HG02973 (cell line): ENCODE measurements at regions not wholly inside any gene's neighbourhood (a gene's known extent, or its start where the extent isn't known, plus 50 kb on each side); places are given as distances from the start of the nearest gene placed in this dataset.
"Not testable (repeated sequence)": the region's sequence is repeated elsewhere in the genome, so short reads cannot be mapped to it uniquely, and the experiment has no call there.

Source experiments
- ATAC-seq: cut with Tn5 transposase; IDR thresholded peaks from one replicate; pipeline ENCODE4 v1.9.1; 2021; ENCODE audit warnings: moderate library complexity; ENCODE audit not compliant: unreplicated experiment

DNA sequence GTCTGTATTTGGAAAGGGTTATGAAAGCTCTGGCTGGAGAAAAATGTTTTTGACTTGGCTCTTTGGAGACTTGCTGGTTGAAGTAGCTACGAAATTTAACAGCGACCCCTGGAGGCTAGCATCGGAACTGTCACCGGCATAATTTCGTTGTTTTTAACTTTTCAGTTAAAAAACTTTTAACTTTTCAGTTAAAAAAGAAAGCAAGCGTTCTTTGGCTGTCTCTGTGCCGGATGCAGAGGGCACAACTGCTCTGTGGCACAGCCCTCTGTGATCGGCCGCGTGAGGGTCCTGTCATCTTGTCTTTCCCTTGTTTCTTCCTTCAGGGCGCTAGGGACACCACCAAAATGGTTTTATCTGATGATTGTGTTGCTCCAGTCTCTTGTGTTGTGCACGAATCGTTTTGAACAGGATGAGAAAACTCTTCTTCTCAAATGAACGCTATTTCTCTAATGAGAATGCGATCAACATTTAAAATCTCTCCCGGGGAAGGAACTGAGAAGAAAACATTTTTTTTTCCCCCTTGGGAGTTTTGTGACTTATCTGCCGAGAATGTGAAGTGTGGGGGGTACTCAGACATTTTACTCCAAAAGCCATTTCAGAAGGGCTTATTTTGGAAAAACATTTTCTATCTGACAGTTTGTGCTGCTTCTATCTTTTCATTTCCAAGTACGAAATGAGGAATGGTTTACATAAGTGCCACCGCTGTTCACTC lies 57.1 kb downstream of the ADCYAP1 start:
- no peak for ATAC-seq

DNA sequence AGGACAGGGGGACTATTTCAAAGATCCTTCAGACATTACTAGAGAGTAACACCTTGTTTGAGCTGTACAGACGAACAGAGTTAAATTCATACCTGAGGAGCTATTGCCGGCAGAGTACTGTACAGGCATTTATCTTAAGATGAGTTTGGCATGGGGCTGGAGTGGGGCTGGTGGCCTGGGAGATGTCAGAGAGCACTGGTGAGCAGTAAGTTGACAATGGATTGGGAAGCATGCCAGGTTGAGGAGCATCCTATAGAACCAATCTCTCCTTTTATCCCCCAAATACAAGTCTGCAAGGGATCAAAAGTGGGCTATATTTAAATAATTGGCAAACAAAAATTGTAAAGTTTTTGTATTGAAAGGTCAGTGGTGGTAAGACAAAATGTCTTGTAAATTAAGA lies 58.6 kb downstream of the ADCYAP1 start:
- no peak for ATAC-seq

DNA sequence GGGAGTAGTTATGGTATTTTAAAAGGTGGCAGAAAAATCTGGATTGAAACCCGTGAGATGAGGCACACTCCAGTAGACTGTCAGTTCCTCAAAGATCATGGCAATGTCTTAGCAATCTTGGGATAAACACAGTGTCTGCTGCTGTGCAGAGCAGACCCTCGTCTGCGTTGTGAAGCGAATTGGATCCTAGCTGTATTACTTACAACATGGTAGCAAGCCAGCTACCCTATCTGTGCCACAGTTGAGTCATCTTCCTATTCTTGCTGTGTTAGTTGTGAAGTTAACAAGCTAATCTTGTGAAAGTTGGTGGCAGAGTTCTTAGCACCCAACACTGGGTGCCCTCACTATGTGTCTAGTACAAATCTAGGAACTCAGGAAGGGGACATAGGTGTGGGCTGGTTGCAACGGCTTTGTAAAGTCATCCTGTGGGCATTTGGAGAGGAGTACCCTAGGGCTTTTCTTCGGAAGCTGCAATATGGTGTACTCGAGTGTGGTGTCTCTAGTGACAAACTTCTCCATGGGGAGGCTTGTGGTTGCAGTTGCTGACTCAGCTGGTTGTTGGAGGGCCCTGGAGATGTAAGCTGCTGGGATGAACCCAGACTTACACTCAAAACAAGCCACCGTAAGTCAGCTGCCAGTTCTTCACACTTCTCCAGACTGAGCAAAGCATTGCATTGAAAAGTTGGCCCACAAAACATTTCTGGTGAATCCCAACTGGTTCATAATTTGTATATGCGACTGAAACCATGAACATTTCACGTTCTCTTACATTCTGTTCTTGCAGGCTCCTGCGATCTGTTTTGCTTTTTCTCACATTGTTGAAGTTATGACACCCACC lies 61.5 kb downstream of the ADCYAP1 start:
- no peak for ATAC-seq

DNA sequence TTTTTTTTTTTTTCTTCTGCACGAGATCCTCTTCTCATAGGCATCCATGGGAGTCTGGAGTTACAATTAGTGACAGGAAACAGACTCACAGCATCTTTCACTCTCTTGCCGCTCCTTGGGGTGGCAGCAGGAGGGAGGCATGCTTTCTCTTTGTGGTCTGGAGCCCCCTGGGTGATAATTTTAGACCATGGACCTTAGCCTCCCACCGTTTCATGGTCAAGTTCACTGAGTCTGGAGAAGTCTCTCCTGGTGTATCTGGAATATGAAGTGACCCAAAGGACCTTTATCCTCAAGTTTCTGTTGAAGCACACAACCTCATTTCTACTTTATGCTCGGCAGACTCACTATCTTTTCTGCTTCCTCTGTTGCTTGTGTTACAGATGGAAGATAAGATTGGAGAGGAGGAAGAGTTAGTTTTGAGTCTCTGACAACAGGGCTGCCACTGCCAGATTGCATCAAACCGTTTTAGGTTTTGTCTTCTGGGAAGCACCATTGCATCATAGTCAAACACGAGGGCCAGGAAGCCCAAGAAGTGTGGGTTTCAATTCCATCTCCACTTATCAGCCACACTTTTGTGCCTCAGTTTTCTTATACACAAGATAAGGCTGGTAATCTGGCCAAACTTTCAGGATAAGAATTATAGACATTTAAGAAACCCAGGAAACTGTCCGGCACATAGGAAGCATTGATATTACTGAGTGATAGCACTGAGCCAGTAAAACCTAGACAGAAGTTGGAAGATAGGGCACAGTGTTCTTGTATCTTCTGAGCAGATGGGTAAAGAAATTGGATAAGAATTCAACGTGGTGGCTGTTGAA lies 62.3 kb downstream of the ADCYAP1 start:
- ATAC-seq = no peak

DNA sequence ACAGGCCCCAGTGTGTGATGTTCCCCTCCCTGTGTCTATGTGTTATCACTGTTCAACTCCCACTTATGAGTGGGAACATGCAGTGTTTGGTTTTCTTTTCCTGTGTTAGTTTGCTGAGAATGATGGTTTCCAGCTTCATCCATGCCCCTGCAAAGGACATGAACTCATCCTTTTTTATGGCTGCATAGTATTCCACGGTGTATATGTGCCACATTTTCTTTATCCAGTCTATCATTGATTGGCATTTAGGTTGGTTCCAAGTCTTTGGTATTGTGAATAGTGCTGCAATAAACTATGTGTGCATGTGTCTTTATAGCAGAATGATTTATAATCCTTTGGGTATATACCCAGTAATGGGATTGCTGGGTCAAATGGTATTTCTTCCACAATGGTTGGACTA lies 64.2 kb downstream of the ADCYAP1 start:
- not testable (repeated sequence) for ATAC-seq

DNA sequence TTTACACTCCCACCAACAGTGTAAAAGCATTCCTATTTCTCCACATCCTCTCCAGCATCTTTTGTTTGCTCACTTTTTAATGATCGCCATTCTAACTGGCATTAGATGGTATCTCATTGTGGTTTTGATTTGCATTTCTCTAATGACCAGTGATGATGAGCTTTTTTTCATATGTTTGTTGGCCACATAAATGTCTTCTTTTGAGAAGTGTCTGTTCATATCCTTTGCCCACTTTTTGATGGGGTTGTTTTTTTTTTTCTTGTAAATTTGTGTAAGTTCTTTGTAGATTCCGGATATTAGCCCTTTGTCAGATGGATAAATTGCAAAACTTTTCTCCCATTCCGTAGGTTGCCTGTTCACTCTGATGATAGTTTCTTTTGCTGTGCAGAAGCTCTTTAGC lies 64.6 kb downstream of the ADCYAP1 start:
- not testable (repeated sequence) for ATAC-seq

DNA sequence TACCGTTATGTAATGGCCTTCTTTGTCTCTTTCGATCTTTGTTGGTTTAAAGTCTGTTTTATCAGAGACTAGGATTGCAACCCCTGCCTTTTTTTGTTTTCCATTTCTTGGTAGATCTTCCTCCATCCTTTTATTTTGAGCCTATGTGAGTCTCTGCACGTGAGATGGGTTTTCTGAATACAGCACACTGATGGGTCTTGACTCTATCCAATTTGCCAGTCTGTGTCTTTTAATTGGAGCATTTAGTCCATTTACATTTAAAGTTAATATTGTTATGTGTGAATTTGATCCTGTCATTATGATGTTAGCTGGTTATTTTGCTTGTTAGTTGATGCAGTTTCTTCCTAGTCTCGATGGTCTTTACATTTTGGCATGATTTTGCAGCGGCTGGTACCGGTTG lies 69.9 kb downstream of the ADCYAP1 start:
- not testable (repeated sequence) for ATAC-seq

DNA sequence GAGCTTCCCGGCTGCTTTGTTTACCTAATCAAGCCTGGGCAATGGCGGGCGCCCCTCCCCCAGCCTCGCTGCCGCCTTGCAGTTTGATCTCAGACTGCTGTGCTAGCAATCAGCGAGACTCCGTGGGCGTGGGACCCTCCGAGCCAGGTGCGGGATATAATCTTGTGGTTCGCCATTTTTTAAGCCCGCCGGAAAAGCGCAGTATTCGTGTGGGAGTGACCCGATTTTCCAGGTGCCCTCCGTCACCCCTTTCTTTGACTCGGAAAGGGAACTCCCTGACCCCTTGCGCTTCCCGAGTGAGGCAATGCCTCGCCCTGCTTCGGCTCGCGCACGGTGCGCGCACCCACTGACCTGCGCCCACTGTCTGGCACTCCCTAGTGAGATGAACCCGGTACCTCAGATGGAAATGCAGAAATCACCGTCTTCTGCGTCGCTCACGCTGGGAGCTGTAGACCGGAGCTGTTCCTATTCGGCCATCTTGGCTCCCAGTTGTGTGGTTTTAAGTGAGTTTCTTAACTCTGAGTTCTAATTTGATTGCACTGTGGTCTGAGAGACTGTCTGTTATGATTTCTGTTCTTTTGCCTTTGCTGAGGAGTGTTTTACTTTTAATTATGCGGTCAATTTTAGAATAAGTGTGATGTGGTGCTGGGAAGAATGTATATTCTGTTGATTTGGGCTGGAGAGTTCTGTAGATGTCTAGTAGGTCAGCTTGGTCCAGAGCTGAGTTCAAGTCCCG lies 71.9 kb downstream of the ADCYAP1 start:
- ATAC-seq = not testable (repeated sequence)

DNA sequence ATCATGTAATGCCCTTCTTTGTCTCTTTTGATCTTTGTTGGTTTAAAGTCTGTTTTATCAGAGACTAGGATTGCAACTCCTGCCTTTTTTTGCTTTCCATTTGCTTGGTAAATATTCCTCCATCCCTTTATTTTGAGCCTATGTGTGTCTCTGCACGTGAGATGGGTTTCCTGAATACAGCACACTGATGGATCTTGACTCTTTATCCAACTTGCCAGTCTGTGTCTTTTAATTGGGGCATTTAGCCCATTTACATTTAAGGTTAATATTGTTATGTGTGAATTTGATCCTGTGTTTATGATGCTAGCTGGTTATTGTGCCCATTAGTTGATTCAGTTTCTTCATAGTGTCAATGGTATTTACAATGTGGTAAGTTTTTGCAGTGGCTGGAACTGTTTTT lies 72.7 kb downstream of the ADCYAP1 start:
- not testable (repeated sequence) for ATAC-seq

DNA sequence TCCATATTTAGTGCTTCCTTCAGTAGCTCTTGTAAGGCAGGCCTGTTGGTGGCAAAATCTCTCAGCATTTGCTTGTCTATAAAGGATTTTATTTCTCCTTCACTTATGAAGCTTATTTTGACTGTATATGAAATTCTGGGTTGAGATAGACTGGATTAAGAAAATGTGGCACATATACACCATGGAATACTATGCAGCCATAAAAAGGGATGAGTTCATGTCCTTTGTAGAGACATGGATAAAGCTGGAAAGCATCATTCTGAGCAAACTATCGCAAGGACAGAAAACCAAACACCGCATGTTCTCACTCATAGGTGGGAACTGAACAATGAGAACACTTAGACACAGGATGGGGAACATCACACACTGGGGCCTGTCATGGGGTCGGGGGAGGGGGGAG lies 73.1 kb downstream of the ADCYAP1 start:
- ATAC-seq = not testable (repeated sequence)

DNA sequence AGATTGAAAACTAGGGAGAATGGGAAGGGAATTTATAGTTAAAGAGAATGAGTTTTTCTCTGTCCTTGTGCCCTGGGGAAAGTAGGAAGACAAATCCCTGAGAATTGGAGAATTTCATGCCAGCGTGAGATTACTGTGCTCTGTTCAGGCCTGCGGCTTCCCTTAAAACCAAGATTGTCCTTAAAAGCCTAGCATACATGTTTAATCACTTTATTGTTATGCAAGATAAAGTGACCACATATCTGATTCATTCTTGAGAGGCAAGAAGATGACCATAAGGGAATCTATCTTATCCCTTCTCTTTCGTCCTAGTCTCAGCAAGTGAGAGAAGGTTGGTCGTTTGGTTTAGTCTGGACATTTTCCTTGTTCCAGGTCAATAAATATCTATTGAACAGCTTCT lies 75.9 kb downstream of the ADCYAP1 start:
- ATAC-seq = no peak

DNA sequence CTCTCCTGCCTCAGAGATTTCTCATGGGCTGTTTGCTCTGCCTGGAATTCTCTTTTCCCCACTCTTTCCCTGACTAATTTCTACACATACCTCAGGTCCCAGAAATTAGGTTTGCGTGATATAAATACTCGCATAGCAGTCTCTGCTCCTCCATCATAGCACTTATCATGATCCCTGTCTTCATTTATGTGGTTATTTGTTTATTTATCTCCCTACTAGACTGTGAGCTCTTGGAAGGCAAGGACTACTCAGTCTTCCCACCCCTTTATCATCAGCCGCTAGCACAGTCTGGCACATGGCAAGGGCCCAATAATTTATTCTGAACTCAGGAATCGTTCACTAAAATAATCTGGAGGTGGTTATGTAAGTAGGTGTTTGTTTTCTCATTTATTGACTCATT lies 79.3 kb downstream of the ADCYAP1 start:
- no peak for ATAC-seq

DNA sequence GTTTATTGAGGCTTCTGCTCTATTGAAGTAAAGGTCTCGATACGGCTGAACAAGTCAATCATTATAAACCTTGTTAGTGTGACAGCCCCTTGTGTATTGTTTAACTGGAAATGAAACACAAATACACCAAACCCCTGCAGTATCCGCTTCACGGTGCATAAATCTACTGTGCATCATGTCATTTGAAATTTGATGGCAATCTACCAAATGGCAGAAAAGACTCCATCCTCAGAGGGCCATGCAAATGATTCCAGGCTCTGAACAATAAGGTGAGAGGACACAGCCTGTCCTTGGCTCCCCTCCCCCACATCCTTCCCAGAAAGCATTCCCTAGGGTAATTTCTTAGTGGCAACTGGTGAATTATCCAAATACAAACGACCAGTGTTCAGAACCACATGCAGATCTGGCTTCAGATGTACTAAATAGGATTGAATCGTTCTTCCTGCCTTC lies 80.6 kb downstream of the ADCYAP1 start:
- no peak for ATAC-seq

DNA sequence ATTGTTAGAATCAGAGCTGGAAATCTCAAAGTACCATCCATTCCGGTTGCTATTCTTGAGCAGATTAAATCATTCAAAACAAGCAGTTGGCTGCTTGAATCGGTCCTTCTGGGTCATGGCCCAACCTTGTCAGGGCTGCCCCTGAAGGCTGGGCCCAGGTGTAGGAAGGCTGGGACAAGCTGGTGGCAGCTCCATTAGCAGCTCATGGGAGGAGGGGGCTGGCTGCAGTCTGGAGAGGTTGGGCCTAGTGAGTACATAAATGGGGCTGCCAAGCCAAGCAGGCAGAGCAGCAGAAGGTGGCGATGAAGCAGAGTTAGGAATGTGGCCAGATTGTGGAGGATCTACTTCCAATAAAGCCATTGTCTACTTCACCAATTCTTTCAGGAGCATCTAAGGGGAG lies 81.4 kb downstream of the ADCYAP1 start:
- no peak for ATAC-seq

DNA sequence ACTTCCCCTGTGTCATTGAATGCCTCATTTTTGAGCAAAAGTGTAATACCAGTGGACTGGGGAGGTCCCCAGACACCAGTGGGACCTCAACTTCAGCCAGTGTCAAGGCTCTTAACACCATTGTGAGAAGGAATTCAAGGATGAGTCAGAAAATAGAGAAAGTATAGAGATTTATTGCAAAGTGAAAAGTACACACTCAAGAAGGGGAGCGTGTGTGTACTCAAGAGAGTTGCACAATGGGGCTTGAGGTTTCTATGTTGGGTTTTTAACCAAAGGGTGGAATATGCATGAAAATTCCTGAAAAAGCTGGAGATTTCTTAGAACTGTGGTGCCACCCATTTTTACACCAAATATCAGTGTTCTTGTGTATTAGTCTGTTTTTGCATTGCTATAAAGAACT lies 81.9 kb downstream of the ADCYAP1 start:
- ATAC-seq = no peak

DNA sequence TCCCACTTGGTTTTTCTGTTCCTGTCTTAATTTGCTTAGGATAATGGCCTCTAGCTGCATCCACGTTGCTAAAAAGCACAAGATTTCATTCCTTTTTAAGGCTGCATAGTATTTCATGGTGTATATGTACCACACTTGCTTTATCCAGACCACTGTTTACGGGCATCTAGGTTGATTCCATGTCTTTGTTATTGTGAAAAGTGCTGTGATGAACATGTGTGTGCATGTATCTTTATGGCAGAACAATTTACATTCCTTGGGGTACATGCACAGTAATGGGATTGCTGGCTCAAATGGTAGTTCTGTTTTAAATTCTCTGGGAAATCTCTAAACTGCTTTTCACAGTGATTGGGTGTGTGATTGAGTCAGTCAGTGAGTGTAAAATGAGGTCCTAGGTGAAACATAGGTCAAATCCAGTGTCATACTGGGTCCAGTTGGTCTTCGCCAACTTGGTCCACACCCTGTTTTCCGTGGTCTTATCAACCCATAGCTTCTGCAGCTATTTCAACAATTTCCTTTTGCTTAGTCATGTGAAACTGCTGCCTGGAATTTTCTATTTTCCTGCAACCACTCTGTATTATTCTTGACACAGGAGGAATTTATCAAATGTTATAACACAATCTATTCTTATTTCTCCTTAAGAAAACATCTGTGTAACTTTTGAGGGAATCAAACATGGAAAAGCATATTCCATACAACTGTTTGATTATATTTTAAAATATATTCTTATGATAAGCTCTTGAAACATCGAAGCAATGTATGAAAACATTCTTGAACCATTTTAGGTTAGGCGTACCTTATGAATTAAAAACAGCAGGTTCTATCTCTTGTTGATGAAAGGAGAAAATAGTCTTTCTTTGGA lies 82.9 kb downstream of the ADCYAP1 start:
- no peak for ATAC-seq

DNA sequence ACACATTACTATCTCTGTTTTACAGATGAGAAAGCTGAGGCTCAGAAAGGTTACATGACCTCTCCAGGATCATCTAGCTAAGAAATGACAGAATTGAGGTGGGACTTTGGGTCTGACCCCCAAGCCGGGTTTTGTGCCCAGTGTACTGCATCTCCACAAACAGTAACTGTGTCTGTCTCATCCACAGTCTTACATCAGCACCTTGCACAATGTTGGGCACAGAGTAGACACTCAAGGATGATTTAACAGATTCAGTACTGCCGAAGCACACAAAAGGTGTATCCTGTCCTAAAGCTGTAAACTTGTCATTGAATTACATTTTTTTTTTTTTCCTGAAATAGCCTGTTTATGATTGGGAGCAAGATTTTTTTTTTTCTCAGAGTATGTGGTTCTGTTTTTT lies 84.8 kb downstream of the ADCYAP1 start:
- ATAC-seq = no peak

DNA sequence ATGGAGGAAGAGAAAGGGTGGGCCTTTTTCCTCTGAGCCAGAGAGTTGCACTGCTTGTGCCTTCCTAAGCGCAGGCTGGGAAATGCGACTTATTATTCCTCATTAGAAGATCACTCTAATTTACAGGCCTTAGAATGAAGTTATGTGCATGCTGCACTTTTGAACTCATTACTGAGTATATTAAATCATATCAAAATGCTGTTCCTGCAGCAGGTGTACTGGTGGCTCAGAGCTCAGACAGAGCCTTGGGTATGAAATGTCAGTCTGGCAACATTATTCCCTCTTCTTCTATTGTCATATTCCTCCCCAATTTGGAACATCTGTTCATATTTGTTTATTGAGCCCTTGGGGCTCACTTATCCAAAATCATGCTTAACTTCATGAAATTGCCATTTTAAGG lies 85.5 kb downstream of the ADCYAP1 start:
- ATAC-seq = no peak

DNA sequence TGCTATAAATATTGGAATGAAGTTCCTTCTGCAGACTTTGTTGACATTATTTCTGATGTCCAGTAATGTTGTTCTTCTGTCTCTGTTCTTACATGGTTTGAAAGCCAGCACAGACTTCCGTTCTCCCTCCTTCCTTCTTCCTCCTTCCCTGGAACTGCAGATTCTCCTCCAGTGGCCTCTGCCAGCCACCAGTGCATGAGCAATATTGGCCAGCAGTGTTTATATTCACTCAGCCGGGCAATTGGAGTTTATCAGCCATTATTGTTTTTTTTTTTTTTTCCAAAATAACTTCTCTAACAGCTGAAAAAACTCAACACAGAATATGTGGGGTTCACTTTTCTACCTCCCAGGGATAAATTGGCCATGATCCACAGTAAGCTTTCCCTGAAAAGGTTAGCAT lies 86.8 kb downstream of the ADCYAP1 start:
- ATAC-seq = no peak

DNA sequence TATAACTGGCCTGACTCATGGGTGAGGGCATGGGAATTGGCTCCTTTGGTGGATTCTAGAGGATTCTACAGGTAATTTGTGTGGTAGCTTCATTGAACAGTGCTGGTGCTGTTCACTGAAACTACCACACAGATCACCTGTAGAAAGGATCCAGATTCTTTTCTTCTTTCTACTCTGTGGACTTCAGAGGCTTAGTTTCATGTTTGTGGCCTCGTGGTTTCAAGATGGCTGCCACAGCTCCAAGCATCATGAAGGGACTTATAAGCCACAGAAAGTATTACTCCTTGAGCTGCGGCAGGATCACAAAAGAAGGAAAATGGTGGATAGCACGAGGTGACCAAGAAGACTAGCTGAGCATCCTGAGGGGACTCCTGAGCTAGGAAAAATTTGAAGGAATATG lies 88.9 kb downstream of the ADCYAP1 start:
- ATAC-seq = no peak
